GM21717 (cell line): ENCODE measurements at regions not wholly inside any gene's neighbourhood (a gene's known extent, or its start where the extent isn't known, plus 50 kb on each side); places are given as distances from the start of the nearest gene placed in this dataset.
"Not testable (repeated sequence)": the region's sequence is repeated elsewhere in the genome, so short reads cannot be mapped to it uniquely, and the experiment has no call there.

Experiments
- ATAC-seq: cut with Tn5 transposase; IDR thresholded peaks from one replicate; pipeline ENCODE4 v1.9.1; 2021; ENCODE audit warnings: mild to moderate bottlenecking, moderate library complexity; ENCODE audit not compliant: unreplicated experiment

- no peak for ATAC-seq
Observed at GRCh38 chr5:127133071-127133470, 59.8 kb upstream of the C5orf63 start.

GRCh38 chr5:127136908-127137307 lies 63.6 kb upstream of the C5orf63 start:
- no peak for ATAC-seq

DNA sequence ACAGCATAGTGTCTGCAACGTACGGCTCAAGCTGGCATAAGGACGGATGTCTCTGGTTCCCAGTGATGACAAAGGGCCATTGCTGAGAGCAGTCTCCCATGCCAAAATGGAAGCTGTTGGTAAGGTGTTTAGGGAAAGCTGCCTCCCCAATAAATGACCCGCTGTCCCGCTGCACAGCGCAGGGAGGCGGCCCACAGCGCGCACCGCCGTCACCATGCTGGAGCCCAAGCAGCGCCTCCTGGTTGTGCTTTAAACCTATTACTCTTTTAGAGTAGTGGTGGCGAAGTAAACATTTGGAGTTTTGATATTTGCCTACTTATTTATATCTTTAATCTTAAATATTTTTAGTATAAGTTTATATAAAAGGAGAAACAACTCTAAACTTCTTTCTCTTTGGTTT lies 70.4 kb upstream of the C5orf63 start:
- no peak for ATAC-seq

GRCh38 chr5:127153031-127153430 lies 79.7 kb upstream of the C5orf63 start:
- no peak for ATAC-seq

DNA sequence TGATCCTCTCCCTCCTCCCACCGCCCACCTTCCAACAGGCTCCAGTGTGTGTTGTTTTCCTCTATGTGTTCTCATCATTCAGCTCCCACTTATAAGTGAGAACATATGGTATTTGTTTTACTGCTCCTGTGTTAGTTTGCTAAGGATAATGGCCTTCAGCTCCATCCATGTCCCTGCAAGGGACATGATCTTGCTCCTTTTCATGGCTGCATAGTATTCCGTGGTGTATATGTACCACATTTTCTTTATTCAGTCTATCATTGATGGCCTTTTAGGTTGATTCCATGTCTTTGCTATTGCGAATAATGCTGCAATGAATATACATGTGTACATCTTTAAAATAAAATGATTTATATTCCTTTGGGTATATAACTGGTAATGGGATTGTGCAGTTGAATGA lies 80.2 kb upstream of the C5orf63 start:
- ATAC-seq = no peak

- no peak for ATAC-seq
Observed at GRCh38 chr5:127163750-127164149, 90.4 kb upstream of the C5orf63 start.

GRCh38 chr5:127170918-127171600 lies 97.8 kb upstream of the C5orf63 start:
- no peak for ATAC-seq

DNA sequence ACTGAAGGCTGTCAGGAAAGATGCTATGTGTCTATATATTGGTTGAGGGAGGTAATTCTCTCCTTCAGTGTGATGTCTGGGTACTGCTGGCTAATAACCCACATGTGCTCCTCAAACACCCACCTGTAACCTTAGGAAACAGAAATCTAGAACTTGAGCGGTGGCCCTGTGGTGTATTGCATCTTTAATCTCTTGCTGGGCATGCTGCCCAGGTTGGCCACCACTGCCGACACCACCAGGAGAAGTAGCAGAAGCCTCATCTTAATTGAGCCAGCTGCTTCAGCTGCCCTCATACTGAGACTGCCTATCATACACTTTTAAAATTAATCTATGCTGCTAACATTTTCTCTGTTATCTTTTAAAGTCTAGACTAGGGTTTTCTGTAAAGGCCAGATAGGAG lies 103.5 kb upstream of the C5orf63 start:
- ATAC-seq = no peak

DNA sequence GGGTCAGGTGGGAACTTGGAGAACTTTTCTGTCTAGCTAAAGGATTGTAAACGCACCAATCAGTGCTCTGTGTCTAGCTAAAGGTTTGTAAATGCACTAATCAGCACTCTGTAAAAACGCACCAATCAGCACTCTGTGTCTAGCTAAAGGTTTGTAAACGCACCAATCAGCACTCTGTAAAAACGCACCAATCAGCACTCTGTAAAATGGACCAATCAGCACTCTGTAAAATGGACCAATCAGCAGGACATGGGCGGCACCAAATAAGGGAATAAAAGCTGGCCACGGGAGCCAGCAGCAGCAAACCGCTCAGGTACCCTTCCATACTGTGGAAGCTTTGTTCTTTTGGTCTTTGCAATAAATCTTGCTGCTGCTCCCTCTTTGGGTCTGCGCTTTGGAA lies 108.0 kb upstream of the MEGF10 start:
- ATAC-seq = not testable (repeated sequence)

GRCh38 chr5:127183332-127183731 lies 107.3 kb upstream of the MEGF10 start:
- no peak for ATAC-seq

DNA sequence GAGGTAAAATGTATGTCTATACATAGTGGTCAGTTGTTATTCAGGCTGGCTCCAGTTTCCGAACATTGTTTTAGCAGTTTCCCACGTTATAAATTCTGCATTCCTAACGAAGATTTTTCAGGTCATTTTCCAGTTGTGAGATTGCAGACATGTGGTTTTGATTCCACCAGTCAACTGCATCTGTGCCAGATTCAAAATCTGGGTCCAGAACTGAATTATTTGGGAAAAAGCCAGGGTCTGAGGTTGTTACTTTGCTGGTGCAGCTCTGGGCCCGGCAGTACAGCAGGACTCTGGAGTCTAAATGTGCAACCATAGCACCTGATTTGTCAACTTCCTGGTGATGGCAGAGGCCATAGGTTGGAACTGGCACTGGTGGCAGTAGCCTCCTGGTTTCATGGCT lies 105.7 kb upstream of the MEGF10 start:
- no peak for ATAC-seq

DNA sequence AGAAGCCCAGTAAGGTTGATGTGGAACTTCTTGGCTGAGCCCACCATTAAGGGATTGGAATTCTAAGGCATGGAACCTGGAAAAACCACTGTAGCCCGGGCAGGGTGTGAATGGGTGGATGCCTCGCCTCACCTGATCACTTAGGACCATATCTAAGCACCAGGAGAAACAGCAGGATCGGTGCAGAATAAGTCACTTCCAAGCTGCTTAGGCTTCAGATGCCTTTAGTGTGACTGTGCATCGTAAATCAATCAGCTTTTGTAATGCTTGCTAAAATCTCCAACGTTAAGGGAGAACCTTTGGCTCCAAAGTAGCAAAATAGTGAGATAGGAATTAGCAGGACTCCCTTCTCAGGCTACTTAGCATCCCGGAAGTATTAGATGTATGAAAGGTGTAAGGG lies 103.9 kb upstream of the MEGF10 start:
- no peak for ATAC-seq

GRCh38 chr5:127187706-127188105 lies 102.9 kb upstream of the MEGF10 start:
- ATAC-seq = no peak

DNA sequence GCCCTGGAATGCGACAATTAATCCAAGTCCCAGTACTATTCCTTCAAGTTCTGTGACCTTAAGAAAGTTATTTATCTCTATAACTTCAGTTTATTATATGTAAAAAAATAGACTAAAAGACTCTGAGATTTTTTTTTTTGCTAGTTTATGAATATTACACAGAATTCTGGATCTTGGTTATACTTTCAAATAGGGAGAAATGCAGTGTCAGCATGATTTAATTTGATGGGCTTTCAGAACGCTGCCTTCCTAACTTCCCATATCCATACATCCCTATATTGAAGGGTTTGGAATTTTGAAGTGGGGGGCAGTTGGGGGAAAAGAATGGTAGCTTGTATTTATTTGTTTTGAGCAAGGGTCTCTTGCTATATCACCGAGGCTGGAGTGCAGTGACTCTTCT lies 98.4 kb upstream of the MEGF10 start:
- no peak for ATAC-seq

DNA sequence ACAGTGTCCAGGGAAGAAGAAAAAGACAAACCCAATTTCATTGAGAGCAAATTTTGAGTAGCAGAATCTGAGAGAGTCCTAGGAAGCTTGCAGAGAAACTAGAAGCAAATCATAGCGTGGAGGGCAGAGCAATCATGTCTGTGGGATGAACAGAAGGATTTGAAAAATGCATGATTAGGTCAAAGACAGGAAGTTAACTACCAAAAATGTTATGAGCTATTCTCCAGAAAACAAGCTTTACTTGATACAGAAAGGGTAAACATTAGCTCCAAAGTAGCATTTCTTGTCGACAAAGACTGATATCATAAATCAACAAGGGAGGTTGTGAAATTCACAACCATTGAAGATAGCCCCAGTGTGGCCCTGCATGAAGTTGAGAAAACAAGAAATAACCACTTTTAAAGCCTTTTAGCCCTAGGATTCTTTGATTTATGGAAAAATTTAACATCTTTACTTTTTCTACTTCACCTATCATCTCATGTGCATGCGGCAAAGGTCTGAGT lies 97.7 kb upstream of the MEGF10 start:
- ATAC-seq = no peak

- ATAC-seq = no peak
Observed at GRCh38 chr5:127196042-127196441, 94.6 kb upstream of the MEGF10 start.

GRCh38 chr5:127197402-127198167 lies 93.0 kb upstream of the MEGF10 start:
- not testable (repeated sequence) for ATAC-seq

DNA sequence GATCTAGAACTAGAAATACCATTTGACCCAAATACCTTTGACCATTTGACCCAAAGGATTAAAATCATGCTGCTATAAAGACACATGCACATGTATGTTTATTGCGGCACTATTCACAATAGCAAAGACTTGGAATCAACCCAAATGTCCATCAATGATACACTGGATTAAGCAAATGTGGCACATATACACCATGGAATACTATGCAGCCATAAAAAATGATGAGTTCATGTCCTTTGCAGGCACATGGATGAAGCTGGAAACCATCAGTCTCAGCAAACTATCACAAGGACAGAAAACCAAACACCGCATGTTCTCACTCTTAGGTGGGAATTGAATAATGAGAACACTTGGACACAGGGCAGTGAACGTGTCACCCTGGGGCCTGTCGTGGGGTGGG lies 87.9 kb upstream of the MEGF10 start:
- ATAC-seq = not testable (repeated sequence)

DNA sequence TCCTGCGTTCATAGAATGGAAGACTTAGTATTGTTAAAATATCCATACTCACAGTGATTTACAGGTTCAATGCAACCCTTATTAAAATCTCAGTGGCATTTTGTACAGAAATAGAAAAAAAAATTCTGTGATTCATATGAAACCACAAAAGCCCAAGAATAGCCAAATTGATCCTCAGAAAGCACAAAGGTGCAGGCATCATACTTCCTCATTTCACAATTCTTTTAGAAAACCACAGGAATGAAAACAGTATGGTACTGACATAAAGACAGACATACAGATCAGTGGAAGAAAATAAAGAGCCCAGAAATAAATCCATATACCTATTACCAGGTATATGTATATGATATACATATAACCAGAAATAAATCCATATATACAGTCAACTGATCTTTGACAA lies 86.8 kb upstream of the MEGF10 start:
- ATAC-seq = no peak

DNA sequence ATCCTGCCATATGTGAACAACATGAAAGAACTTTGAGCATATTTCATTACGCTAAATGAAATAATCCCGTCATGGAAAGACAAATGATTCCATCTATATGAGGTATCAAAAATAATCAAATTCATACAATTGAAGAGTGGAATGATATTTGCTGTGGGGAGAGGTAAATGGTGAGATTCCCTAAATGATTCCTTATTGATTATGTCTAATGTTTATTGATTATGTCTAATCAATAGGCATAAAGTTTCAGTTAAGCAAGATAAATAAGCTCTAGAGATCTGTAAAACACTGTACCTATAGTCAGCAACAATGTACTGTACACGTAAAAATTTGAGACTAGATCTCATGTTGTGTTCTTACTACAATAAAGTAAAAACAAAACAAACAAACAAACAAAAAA lies 85.4 kb upstream of the MEGF10 start:
- ATAC-seq = no peak

GRCh38 chr5:127206320-127207113 lies 84.1 kb upstream of the MEGF10 start:
- ATAC-seq = no peak

GRCh38 chr5:127210042-127210441 lies 80.6 kb upstream of the MEGF10 start:
- no peak for ATAC-seq
